Thoracic aorta (tissue), 2 donors: ENCODE measurements at regions not wholly inside any gene's neighbourhood (a gene's known extent, or its start where the extent isn't known, plus 50 kb on each side); places are given as distances from the start of the nearest gene placed in this dataset.

Experiments
- ATAC-seq: fragments of 150-250 bp; one replicate; pipeline ENCODE4 v1.8.0; 2017; ENCODE audit warnings: low read depth; ENCODE audit not compliant: insufficient number of reproducible peaks, low FRiP score
- DNase-seq: peaks from one replicate; pipeline ENCODE4 v3.0.0-alpha.2; 2020; ENCODE audit warnings: low spot score
- H3K27ac ChIP-seq, 2 donors: fragments of 200-600 bp; sonication (generic); 1 replicate in 1 of 2; 2 replicates in 1 of 2; pipeline ENCODE4 v1.5.1; 2016; ENCODE audit warnings: mild to moderate bottlenecking in 2 of 2, moderate library complexity in 2 of 2
- H3K27me3 ChIP-seq: fragments of 200-600 bp; sonication (generic); replicated peaks from 2 replicates; pipeline ENCODE4 v1.6.0; 2016; ENCODE audit warnings: mild to moderate bottlenecking; ENCODE audit not compliant: insufficient read depth
- H3K36me3 ChIP-seq: fragments of 200-600 bp; sonication (generic); one replicate; pipeline ENCODE4 v1.5.1; 2016
- H3K4me1 ChIP-seq, 2 donors: fragments of 200-600 bp; sonication (generic); 1 replicate in 1 of 2; 2 replicates in 1 of 2; pipeline versions ENCODE4 v1.5.1 to v1.6.0; 2016; ENCODE audit warnings: low read depth in 2 of 2, mild to moderate bottlenecking in 1 of 2; ENCODE audit not compliant: control insufficient read depth in 1 of 2
- H3K4me3 ChIP-seq: fragments of 200-600 bp; sonication (generic); 2 replicates; pipeline ENCODE4 v1.5.1; 2016; ENCODE audit warnings: mild to moderate bottlenecking
- H3K9me3 ChIP-seq: fragments of 200-600 bp; sonication (generic); 2 replicates; pipeline ENCODE4 v1.5.1; 2016
- TF ChIP-seq, protein P1 (sequence below): fragments of 200-600 bp; sonication (generic); IDR thresholded peaks from one replicate; pipeline ENCODE4 v1.5.1; 2019; ENCODE audit warnings: antibody characterized with exemption

DNA sequence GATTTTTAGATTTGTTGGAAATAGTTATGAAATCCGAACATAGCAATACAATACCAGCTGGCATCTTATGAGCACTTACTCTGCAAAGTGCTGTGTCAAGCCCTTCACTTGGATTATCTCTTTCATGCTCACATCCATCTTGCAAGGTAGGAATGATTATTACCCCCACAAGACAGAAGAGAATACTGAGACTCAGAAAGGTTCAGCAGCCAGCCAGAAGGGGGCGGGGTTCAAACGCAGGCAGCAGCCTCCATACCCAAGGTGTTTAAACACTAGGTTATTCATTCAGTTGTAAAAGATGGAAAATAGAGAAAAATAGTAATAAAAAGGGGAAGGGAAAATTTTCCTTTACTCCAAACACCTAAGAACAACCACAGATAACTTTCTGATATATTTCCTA lies 158.5 kb downstream of the CCDC34 start:
- DNase-seq (no peak), ATAC-seq (no peak)
- no peaks in the 10 kb centered on the region for H3K36me3 ChIP-seq
- no peaks in the 10 kb centered on the region for H3K27me3 ChIP-seq
- no peak overlapping the region for H3K4me3 ChIP-seq
- H3K9me3 ChIP-seq, result no peaks in the 10 kb centered on the region
- no peak overlapping the region for H3K27ac ChIP-seq
- TF ChIP-seq, protein P1, sequence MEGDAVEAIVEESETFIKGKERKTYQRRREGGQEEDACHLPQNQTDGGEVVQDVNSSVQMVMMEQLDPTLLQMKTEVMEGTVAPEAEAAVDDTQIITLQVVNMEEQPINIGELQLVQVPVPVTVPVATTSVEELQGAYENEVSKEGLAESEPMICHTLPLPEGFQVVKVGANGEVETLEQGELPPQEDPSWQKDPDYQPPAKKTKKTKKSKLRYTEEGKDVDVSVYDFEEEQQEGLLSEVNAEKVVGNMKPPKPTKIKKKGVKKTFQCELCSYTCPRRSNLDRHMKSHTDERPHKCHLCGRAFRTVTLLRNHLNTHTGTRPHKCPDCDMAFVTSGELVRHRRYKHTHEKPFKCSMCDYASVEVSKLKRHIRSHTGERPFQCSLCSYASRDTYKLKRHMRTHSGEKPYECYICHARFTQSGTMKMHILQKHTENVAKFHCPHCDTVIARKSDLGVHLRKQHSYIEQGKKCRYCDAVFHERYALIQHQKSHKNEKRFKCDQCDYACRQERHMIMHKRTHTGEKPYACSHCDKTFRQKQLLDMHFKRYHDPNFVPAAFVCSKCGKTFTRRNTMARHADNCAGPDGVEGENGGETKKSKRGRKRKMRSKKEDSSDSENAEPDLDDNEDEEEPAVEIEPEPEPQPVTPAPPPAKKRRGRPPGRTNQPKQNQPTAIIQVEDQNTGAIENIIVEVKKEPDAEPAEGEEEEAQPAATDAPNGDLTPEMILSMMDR, result no peak
- H3K4me1 ChIP-seq, result peaks cover 2 to 10% of the 10 kb centered on the region in 2 donors

DNA sequence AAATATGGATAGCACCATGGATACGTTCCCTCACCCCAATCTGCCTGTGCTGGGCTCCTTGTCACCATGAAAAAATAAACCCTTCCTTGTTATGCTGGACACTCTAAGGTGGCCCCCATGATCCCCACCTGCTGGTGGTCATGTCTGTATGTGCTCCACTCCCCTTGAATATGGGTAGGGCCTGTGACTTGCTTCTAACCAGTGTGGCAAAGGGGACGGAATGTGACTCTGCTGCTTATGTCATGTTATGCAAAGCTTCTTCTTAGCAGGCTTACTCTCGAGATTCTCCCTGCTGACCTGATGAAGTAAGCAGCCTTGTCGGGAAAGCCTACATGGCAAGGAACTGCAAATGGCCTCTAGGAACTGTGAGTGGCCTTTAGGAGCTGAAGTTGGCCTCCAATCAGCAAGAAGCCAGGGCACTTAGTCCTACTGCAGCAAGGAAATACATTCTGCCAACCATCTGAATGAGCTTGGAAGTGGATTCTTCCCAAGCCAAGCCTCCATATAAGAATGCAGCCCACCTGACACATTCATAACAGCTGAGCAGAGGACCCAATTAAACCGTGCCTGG lies 159.9 kb downstream of the CCDC34 start:
- H3K27ac ChIP-seq, result no peak overlapping the region
- TF ChIP-seq, protein P1, result no peak
- no peaks in the 10 kb centered on the region for H3K27me3 ChIP-seq
- DNase-seq, result no peak
- no peak overlapping the region for H3K4me3 ChIP-seq
- H3K36me3 ChIP-seq, result no peaks in the 10 kb centered on the region
- ATAC-seq, result no peak
- H3K9me3 ChIP-seq, result no peaks in the 10 kb centered on the region
- H3K4me1 ChIP-seq, result peaks cover 0 to 5% of the 10 kb centered on the region in 2 donors

DNA sequence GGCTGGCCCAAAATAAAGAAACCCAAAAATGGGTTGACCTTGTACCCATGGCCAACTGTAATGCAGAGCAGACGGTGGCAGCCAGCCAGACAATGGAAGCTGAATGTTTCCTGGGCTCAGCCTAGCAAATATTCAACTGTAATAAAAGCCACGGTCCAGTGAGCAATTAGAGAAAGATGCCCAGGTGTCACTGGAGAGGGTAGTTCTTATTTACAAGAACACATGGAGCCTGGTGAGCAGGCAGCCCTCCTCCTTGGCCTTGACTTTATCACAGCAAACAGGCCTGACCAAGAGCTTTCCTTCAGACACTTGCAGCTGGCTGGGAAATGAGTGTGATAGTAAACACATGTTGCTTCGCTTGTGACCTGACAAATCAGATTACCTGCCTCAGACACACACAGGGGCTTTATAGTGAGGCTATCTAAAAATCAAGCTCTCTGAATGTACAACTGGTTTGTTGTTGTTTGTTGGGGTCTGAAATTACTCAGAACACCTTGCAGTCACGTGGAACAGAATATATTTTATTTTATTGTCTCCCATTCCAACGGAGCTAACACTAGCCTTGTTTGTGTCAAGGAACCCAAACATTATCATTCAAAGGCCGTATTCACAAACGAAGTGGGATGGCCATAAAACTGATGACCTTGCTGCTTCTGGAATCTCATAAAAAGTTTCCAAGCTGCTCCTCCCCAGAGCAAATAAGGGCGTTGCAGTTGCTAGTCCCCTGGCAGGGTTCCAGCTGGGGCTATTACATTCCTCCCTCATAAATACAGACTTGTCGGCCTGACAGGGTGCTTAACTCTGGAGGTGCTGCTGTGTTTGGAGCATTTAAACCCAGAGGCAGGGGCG lies 161.1 kb downstream of the BBOX1 start:
- ATAC-seq (no peak), DNase-seq (peak; percentile 15)
- no peaks in the 10 kb centered on the region for H3K36me3 ChIP-seq
- no peak overlapping the region for H3K4me3 ChIP-seq
- H3K27ac ChIP-seq, result no peak overlapping the region
- H3K9me3 ChIP-seq, result no peaks in the 10 kb centered on the region
- H3K27me3 ChIP-seq, result no peaks in the 10 kb centered on the region
- H3K4me1 ChIP-seq, result peaks cover 0 to 5% of the 10 kb centered on the region in 2 donors
- TF ChIP-seq, protein P1, result no peak

DNA sequence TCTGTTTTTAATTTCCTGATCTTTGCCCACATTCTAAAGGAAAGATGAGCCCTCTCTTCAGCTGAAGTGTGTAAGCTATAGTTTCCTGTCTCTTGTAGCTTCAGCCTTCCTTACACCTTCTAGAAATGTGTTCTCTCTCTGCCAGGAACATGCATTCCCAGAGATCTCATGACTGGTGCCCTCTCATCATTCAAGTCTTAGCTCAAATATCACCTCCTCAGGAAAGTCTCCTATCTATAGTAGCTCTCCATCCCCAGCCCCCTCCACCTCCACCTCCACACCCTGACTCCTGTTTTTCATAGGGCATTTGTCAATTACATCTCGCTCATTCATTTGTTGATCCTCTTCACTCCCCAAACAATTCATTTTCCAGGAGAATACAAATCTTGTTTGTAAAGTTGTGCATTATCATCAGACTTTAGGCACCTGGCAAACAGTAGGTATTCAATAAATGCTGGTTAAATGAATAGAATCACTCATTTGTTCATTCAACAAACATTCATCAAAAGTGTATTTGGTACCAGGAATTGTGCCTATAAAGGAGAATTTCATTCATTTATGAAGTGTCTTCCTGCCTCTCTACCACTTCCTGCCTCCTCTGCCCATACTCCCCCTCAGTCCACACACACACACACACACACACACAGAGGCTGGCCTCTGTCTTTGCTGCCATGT lies 160.3 kb downstream of the BBOX1 start:
- DNase-seq, result no peak
- ATAC-seq, result no peak

More for the DNA sequence above, 160.3 kb downstream of the BBOX1 start:
- H3K9me3 ChIP-seq, result no peaks in the 10 kb centered on the region
- H3K36me3 ChIP-seq, result no peaks in the 10 kb centered on the region
- peaks cover 0 to 5% of the 10 kb centered on the region in 2 donors for H3K4me1 ChIP-seq
- H3K4me3 ChIP-seq, result no peak overlapping the region
- no peak overlapping the region for H3K27ac ChIP-seq
- TF ChIP-seq, protein P1, result no peak
- no peaks in the 10 kb centered on the region for H3K27me3 ChIP-seq
